ENCODE measurements at regions not wholly inside any gene's neighbourhood (a gene's known extent, or its start where the extent isn't known, plus 50 kb on each side); places are given as distances from the start of the nearest gene placed in this dataset.

DNA sequence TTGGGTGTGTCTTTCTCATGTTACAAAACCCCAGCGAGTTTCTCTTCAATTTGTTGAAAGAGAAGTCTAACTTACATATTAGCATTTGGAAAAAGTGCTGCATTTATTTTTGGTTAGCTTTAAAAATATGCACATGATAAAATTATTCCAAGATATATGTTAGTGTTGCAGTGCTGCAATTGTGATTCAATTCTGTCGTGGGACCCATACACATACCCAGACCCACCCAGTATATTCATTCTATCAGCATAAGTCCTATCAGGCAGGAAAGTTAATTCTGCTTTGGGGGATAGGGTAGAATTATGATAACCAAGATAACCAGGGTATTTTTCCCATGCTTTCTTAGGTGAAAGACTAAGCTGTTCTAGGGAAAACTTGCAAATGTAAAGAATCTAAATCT is 313.5 kb downstream of the EPHA7 start:
- no peak for TF ChIP-seq EZH2 (IDR thresholded peaks at IDR 0.05; ENCODE audit: low read length, missing control alignments)
- TF ChIP-seq, protein P1, sequence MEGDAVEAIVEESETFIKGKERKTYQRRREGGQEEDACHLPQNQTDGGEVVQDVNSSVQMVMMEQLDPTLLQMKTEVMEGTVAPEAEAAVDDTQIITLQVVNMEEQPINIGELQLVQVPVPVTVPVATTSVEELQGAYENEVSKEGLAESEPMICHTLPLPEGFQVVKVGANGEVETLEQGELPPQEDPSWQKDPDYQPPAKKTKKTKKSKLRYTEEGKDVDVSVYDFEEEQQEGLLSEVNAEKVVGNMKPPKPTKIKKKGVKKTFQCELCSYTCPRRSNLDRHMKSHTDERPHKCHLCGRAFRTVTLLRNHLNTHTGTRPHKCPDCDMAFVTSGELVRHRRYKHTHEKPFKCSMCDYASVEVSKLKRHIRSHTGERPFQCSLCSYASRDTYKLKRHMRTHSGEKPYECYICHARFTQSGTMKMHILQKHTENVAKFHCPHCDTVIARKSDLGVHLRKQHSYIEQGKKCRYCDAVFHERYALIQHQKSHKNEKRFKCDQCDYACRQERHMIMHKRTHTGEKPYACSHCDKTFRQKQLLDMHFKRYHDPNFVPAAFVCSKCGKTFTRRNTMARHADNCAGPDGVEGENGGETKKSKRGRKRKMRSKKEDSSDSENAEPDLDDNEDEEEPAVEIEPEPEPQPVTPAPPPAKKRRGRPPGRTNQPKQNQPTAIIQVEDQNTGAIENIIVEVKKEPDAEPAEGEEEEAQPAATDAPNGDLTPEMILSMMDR (conservative IDR thresholded peaks at IDR 0.05 in 1 of 2, IDR thresholded peaks at IDR 0.05 in 1 of 2; ENCODE audit: low read depth in 1 of 2, low read length in 2 of 2): no peak

Data from fibroblast of lung (primary cell).